ENCODE measurements at regions not wholly inside any gene's neighbourhood (a gene's known extent, or its start where the extent isn't known, plus 50 kb on each side); places are given as distances from the start of the nearest gene placed in this dataset.

GRCh38 chr2:51505533-51505932 is 473.6 kb upstream of the NRXN1 start:
- Histone ChIP-seq H3K4me3 (no peak overlapping the region), H3K36me3 (no peaks in the 10 kb centered on the region), H3K4me1 (ENCODE audit: insufficient read depth) (no peaks in the 10 kb centered on the region), H3K9me3 (no peaks in the 10 kb centered on the region), H3K27ac (no peak overlapping the region), H3K27me3 (no peaks in the 10 kb centered on the region)
- intact Hi-C loops (cut with DNase I), result no loop called here
- no peak for DNase-seq
- TF ChIP-seq POLR2A (IDR thresholded peaks at IDR 0.05) (no peak), CTCF (IDR thresholded peaks at IDR 0.05) (no peak), EP300 (IDR thresholded peaks at IDR 0.05) (no peak)
- 81 to 90% (median 84%) methylated on average over 4 of the region's 4 CpGs for WGBS, 3 donors

DNA sequence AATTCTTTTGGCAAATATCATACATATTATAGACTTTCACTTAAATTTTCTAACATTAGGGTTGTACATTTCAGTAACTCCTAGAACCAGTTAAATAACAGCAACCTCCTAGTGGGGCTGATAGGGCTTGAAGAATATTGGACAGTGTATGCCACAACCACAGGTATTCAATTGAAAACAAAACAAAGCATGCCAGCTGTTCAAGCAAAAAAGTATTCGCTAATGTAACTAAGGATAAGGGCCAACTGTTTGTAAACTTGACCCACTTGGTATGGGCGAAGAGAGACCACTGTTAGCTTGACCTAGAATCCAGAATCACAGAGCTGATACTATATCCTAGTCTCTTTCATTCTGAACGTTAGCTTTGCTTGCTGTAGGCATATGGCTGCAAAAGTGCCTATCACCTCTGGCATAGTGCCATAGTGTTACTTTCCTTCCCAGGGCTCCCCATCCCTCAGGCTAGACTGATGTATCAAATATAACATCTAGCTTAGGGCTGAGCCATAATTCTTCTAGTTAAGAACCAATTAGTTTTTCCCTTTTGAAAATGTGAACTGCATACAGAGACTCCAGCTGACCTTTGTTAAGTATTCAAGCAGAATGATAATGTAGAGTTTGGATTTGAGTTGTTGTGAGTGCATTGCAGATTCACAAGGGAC is 458.8 kb upstream of the NRXN1 start:
- DNase-seq, result no peak
- Histone ChIP-seq H3K27me3 (no peaks in the 10 kb centered on the region), H3K36me3 (no peaks in the 10 kb centered on the region), H3K4me3 (no peak overlapping the region), H3K27ac (no peak overlapping the region), H3K4me1 (ENCODE audit: insufficient read depth) (no peaks in the 10 kb centered on the region), H3K9me3 (no peaks in the 10 kb centered on the region)
- 52 to 67% (median 61%) methylated on average over 3 of the region's 3 CpGs for WGBS, 3 donors
- TF ChIP-seq POLR2A (IDR thresholded peaks at IDR 0.05), result no peak
- no peak for TF ChIP-seq CTCF (IDR thresholded peaks at IDR 0.05)
- no peak for TF ChIP-seq EP300 (IDR thresholded peaks at IDR 0.05)
- intact Hi-C loops (cut with DNase I), result no loop called here

DNA sequence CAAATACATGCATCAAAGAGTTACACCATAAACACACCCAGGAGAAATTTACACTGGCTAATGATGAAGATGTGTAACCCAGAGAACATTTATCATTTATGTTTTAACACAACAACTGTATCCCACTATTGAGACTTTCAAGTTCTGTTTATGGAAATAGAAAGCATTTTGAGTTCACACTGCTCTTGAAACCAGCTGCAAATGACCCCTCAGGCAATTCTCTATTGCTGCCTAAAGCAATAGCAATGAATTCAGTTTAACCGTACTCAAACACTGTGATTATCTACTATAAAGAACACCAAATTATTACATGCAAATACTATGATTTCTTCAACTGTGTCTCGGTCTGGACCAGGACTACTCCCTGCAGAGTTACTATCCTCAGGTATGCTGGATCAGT is 452.7 kb upstream of the NRXN1 start:
- 29 to 71% (median 36%) methylated on average over 2 of the region's 2 CpGs for WGBS, 3 donors
- Histone ChIP-seq H3K4me1 (ENCODE audit: insufficient read depth) (no peaks in the 10 kb centered on the region), H3K9me3 (no peaks in the 10 kb centered on the region), H3K36me3 (no peaks in the 10 kb centered on the region), H3K27me3 (no peaks in the 10 kb centered on the region), H3K27ac (no peak overlapping the region), H3K4me3 (no peak overlapping the region)
- DNase-seq, result no peak
- TF ChIP-seq POLR2A (IDR thresholded peaks at IDR 0.05), result no peak
- intact Hi-C loops (cut with DNase I), result no loop called here

GRCh38 chr2:51483720-51484119 is 451.8 kb upstream of the NRXN1 start:
- TF ChIP-seq EP300 (IDR thresholded peaks at IDR 0.05), result no peak
- no peak for TF ChIP-seq POLR2A (IDR thresholded peaks at IDR 0.05)
- TF ChIP-seq CTCF (IDR thresholded peaks at IDR 0.05), result no peak
- H3K4me3 ChIP-seq, result no peak overlapping the region
- no peak for DNase-seq
- no peaks in the 10 kb centered on the region for H3K9me3 ChIP-seq
- 76 to 90% (median 78%) methylated on average over 1 of the region's 1 CpG for WGBS, 3 donors
- intact Hi-C loops (cut with DNase I), result no loop called here
- no peaks in the 10 kb centered on the region for H3K27me3 ChIP-seq
- H3K36me3 ChIP-seq, result no peaks in the 10 kb centered on the region
- no peaks in the 10 kb centered on the region for H3K4me1 ChIP-seq (ENCODE audit: insufficient read depth)
- no peak overlapping the region for H3K27ac ChIP-seq

DNA sequence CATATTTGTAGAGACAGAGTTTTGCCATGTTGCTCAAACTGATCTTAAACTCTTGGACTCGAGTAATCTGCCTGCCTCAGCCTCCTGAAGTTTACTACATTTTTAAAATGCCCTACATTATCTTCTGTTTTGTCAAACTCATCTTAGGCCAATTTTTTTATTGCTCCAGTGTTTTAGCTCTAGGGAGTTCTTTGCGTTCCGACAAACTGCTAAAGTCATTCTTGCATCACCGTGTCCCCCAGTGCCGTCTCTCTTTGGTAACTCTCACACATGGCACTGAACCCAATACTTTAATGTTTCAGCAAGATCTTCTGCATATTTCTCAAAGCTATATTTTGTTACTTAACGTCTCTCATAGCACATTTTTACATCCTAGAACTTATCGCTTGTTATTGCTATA is 440.9 kb upstream of the NRXN1 start:
- Histone ChIP-seq H3K27ac (no peak overlapping the region), H3K4me3 (no peak overlapping the region), H3K9me3 (no peaks in the 10 kb centered on the region), H3K4me1 (ENCODE audit: insufficient read depth) (no peaks in the 10 kb centered on the region), H3K36me3 (no peaks in the 10 kb centered on the region), H3K27me3 (no peaks in the 10 kb centered on the region)
- no peak for TF ChIP-seq CTCF (IDR thresholded peaks at IDR 0.05)
- TF ChIP-seq POLR2A (IDR thresholded peaks at IDR 0.05), result no peak
- TF ChIP-seq EP300 (IDR thresholded peaks at IDR 0.05), result no peak
- WGBS, 3 donors, result 86 to 90% (median 89%) methylated on average over 7 of the region's 7 CpGs
- no peak for DNase-seq
- intact Hi-C loops (cut with DNase I), result no loop called here
